HG02571 (cell line): ENCODE measurements at regions not wholly inside any gene's neighbourhood (a gene's known extent, or its start where the extent isn't known, plus 50 kb on each side); places are given as distances from the start of the nearest gene placed in this dataset.
"Not testable (repeated sequence)": the region's sequence is repeated elsewhere in the genome, so short reads cannot be mapped to it uniquely, and the experiment has no call there.

Source experiments
- ATAC-seq: cut with Tn5 transposase; IDR thresholded peaks from one replicate; pipeline ENCODE4 v1.9.1; 2021; ENCODE audit warnings: mild to moderate bottlenecking, moderate library complexity; ENCODE audit not compliant: unreplicated experiment

- no peak for ATAC-seq
These were observed 632.9 kb upstream of the TLE4 start for GRCh38 chr9:78938821-78939220.

DNA sequence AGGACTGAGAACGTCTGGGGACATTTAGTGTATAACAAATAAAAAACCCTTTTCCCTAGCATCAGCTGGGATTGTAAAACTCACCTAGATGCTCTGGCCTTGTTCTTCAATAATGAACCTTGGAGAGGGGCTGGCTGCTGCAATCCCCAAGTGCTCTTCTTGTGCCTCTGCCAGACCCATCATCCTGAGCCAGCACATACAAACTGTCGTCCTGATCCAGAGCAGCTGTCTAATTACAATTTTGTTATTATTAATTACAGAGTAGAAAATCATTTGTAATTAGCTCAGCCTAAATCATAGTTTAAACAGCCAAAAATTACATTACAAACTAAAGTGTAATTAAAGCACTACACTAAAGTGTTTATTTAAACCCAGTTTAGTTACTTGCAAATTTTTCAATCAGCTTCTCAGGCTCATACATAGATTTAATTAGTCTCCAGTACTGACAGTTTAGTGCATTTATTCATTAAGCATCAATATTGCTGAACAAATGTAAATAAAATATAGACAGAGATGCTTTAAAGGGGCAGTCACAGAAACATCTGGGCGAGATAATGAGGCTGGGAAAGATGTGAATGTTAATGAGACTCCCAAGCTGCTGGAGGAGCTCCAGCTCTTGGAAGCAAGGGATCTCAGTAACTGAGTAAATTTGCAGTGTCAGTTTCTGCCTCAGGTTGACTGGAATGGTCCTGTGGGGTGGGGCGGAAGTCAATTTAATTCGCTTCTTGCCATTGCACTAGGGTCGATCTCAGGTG lies 632.3 kb upstream of the TLE4 start:
- no peak for ATAC-seq

DNA sequence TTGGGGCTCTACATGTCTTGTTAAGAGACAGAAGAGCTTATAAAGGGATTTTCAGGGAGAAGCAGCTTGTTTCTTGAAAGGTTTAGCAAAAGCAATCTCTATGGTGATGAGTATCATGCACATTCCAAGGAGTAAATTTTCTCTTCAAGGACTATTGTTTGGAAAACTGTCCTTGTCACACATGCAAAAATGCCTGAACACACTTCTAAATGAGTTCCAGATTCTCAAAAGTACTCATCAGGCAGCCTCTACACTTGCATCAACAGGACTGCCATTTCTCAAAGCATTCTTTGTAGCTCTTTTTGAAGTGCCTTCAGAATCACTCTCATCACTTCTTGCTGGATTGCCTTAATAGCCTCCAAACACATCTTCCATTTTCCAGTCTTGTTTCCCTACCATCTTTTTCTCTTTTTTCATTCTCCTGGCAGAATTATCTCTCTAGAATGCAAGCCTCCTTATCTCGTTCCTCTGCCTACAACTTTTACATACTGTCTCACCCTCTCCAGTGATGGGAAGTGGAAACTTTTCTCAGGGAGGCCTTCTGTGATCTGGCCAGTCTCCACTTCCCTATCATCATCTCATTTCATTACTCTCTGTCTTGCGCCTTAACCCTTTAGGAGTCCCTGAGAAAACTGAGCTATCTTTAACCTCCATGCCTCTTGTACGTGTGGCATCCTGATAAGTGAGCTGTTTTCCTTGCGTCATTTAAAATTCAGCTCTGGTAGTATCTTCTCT lies 631.5 kb upstream of the TLE4 start:
- ATAC-seq: no peak

DNA sequence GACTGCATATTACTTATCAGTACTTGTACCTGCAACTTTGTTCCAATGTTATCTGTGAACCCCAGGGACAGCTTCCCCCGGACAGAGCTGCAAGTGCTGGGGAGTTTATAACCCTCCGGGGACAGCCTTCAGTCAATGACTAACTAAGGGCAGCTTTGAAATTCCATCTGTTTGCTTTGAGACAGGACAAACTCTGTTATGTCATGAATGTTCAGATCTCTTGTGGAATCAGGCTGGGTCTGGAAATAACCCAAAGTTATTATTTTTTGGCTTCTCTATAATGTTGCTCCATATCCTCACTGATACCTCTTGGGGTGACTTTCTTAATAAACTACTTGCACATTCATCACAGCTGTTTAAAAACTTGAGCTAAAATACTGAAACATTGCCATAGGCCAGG lies 617.5 kb upstream of the TLE4 start:
- no peak for ATAC-seq

DNA sequence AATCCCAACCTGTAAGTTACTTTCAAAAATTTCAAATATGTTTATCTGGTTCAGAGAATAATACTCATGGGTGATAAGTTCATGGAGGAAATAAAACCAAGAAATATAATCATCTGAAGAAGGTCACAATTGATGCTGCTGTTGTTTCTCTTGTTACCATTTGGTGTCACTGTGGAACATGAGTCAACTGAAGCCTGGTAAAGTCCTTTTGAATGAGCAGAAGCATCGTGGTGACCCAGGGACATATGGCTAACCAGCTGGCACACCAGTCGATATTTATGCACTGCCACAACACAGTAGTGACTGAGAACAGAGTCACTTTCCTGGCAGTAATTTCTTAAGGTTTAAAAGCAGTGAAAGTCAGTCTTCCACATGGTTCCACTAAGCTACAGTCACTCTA lies 612.9 kb upstream of the TLE4 start:
- no peak for ATAC-seq

GRCh38 chr9:78962156-78962555 lies 609.6 kb upstream of the TLE4 start:
- ATAC-seq: no peak

GRCh38 chr9:78963911-78964310 lies 607.9 kb upstream of the TLE4 start:
- ATAC-seq: no peak

DNA sequence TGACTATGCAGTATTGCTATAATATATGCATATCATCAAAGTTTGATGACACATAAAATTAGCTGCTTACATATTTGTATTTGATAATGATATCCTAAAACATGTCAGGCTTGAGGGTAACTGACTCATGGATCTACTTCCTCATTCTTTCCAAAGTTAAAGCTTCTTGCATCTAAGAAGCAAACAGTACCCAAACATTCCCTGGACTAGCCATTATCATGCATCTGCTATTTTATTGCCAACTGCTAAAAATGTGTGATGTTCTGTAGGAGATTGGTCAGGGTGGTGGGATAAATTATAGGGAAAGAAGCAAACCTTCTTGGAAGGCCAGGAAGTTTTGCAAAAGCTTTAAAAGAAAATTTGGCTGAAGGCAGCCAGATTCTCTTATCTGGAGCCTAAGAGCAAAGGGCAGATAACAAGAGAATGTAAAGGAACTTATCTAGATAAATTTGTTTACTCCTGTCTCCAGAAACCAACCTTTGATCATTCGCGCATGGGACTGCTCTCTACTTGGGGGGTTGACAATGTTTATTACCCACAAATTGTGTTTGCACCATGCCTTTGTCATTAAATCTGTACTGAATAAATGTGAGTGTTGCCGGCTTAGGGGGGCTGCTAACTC lies 604.1 kb upstream of the TLE4 start:
- ATAC-seq: no peak

GRCh38 chr9:78970375-78970774 lies 601.4 kb upstream of the TLE4 start:
- ATAC-seq: no peak

DNA sequence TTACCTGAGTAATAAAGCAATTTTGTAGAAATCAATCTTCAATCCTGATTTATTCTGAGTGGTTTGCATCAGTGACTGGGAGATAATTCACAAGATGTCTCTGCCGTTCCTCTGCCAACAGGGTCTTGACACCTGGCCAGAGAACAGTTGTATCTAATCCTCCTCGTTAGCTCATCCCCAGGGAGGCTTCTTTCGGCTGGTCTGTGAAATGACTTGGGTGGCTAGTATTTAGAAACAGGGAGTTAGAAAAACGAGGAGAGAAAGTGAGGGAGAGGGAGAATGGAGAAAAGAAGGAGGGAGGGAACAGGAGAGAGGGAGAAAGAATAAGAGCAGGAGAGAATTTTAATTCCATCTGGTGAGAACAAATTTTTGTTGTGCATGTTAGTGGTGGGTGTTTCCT lies 600.2 kb upstream of the TLE4 start:
- no peak for ATAC-seq

DNA sequence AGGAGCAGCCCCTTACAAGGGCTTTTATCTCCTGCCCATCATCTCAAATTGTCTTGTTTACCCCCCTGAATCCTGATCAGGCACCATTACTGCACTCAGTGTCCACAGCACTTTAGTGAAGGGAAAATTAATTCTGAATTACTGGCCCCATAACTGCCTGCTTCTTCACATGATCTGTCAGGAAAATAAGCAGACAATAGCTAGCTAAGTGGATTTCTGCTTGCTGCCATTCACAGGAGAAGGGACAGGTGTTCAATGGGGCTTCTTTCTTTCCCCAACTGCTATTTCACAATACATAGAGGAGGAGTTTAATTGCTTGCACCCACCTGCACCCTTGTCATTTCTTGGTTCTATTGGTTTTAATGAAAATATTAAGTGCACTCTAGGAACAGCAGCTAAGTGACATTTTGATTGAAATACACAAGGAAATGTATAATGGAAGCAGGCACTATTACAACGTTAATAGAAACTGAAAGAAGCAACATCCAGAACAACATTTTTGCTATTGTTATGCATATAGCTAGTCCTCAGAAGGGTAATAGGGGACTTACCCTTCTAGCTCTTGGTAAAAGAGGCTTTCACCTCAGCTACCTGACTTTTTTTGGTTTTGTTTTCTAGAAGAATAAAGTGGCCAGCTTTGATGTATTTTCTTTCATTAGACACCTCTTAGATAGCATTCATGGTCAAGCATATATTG lies 599.3 kb upstream of the TLE4 start:
- ATAC-seq: no peak

GRCh38 chr9:78973907-78974306 lies 597.9 kb upstream of the TLE4 start:
- ATAC-seq: no peak

DNA sequence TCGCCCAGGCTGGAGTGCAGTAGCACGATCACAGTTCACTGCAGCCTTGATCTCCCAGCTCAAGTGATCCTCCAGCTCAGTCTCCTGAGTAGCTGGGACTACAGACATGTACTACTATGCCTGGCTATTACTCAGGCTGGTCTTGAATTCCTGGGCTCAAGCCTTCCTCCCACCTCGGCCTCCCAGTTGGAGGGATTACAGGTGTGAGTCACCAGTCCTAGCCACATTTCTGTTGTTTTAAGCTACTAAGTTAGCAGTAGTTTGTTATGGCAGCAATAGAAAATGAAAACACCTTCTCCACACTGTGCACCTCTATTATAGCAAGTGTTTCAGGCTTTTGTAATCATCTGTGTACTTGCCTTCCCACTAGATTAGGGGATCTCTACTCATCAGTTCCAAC lies 588.9 kb upstream of the TLE4 start:
- no peak for ATAC-seq

DNA sequence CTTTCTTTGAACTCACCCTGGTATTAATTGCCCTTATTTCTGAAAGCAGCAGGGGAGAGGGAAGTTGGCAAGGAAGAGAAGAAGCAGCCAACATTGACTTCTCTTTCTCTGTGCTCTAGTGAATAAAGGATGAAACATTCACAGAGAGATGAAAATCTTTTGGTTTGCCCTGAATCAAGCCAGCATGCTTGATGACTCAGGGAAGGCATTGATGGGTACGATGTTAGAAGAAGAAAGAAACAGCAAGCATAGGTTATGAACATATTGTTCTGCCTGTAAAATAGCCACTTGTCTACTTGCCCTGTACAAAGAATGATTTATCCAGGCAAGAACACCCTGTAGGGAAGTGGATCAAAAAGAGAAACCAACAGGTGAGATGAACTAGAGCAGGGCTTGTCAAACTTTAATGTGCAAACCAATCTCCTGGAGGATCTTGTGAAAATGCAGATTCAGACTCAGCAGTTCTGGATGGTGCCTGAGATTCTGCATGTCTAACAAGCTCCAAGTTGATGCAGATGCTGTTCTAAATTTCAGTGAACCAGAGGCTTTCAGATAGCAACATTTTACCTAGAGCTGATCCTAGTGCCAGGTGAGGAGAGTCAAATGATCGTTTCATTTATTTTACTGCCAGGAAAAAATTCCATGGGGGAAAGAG lies 586.6 kb upstream of the TLE4 start:
- no peak for ATAC-seq

GRCh38 chr9:78986446-78986845 lies 585.3 kb upstream of the TLE4 start:
- no peak for ATAC-seq

DNA sequence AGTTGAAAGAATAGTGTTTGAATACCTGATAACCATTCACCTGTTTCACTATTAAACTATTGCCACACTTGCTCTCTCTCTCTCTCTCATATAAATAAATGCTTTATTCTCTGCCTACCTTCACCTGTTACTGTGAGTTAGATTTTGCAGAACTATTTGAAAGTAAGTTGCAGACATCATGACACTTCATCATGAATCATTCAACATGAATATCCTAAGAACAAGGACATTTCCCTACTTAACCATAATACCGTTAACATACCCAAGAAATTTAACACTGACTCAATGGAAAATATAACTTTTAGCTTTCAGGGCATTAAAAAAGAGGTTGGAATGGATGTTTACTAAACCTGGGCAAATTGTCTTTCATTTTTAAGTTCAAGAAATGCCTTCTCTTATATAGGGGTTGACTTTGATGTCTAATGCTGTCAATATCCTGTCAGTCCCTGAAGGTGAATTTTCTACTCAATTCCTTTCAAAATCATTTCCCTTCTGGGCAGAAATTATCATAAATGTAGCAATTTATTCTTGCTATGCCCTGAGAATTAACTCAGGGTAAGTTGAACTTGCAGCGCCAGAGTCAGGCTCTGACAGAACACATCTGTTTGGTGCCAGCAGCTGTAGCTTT lies 582.6 kb upstream of the TLE4 start:
- no peak for ATAC-seq

DNA sequence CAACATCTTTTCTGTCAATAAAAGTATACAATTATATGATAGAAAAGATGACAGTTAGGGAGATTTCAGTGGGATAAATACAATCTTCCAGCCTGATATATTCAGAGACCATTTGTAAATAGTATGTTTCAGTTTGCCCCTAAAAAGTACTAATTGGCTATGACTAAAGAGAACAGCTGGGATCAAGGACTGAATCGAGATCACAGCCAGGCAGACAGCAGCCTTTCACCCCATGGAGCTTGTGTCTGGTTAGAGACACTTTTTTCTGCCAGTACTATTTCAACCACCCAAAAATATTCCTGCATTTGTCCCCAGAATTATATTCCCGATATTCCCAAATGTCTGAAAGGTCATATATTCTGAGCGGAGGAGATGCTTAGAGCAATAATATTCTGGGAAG lies 577.3 kb upstream of the TLE4 start:
- ATAC-seq: no peak

DNA sequence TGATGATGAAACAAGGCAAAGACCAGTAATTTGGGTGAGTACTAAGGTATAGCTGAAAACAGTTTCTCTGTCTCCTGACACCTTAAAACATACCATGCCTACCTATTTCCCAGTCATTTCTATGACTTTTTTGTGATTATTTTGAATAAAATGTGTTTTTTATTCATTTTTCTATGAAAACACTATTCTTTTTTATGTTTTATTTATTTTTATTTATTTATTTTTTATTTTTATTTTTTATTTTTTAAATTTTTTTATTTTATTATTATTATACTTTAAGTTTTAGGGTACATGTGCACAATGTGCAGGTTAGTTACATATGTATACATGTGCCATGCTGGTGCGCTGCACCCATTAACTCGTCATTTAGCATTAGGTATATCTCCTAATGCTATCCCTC lies 576.8 kb upstream of the TLE4 start:
- ATAC-seq: not testable (repeated sequence)

- no peak for ATAC-seq
These were observed 574.5 kb upstream of the TLE4 start for GRCh38 chr9:78997296-78997695.

DNA sequence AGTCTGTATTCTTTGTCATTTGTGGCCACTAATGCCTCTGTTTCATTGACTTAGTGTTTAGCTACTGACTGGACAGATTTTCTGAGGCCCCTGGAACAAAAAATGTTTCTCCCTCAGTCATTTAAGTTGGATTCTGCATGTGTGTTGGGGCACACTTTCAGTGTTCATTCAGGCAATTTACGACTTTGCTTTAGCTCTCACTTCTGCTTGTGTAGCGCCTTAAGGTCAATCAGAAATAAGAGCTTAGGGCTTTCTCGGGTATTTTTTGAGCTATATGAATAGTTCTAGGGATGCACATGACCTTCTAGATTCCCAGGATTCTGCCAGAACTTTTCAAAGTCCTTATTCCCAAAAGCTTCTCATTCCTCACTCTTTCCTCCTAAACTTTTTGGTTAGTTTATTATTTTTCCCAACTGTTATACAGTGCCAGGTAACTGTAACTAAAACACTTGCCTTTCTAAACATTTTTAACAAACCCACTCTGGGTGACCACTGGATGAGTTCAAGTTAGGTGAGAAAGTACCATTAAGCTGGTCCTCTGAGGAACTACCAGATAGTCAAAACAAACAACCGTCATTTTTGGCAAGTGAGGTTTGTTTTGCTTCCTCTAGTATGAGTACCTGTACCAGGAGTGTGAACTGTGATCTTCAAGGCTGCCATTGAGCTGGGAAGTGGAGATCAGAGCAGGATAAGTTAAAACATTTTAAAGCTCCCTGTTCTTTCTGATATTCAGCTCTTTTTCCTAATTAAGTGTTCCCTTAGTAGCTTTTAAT lies 571.3 kb upstream of the TLE4 start:
- ATAC-seq: no peak
